GM18873 (cell line): ENCODE measurements at regions not wholly inside any gene's neighbourhood (a gene's known extent, or its start where the extent isn't known, plus 50 kb on each side); places are given as distances from the start of the nearest gene placed in this dataset.
"Not testable (repeated sequence)": the region's sequence is repeated elsewhere in the genome, so short reads cannot be mapped to it uniquely, and the experiment has no call there.

Experiments
- ATAC-seq: cut with Tn5 transposase; IDR thresholded peaks from one replicate; pipeline ENCODE4 v1.9.1; 2021; ENCODE audit warnings: mild to moderate bottlenecking, moderate library complexity, moderate number of reproducible peaks; ENCODE audit not compliant: unreplicated experiment, low FRiP score

DNA sequence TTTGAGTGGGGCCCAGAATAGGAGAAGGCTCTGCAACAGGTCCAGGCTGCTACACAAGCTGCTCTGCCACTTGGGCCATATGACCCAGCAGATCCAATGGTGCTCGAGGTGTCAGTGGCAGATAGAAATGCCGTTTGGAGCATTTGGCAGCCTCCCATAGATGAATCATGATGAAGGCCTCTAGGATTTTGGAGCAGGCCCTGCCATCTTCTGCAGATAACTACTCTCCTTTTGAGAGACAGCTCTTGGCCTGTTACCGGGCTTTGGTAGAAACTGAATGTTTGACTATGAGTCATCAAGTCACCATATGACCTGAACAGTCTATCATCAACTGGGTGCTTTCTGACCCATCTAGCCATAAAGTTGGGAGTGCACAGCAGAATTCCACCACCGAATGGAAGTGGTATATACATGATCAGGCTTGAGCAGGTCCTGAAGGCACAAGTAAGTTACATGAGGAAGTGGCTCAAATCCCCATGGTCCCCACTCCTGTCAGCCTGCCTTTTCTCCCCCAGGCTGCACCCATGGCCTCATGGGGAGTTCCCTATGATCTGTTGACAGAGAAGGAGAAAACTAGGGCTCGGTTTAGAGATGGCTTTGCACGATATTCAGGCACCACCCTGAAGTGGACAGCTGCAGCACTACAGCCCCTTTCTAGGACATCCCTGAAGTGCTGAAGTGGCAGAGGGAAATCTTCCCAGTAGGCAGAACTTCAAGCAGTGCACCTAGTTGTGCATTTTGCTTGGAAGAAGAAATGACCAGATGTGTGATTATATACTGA lies 971.4 kb downstream of the MCTP2 start:
- ATAC-seq = no peak

DNA sequence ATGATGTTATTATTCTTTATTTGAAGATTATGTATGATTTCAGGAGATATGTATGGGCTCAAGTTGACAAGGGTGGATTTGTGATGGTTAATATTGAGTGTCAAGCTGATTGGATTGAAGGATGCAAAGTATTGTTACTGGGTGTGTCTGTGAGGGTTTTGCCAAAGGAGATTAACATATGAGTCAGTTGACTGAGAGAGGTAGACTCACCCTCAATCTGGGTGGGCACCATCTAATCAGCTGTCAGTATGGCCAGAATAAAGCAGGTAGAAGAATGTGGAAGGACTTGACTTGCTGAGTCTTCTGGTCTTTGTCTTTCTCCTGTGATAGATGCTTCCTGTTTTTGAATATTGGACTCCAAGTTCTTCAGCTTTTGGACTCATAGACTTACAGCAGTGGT lies 973.7 kb downstream of the MCTP2 start:
- no peak for ATAC-seq

DNA sequence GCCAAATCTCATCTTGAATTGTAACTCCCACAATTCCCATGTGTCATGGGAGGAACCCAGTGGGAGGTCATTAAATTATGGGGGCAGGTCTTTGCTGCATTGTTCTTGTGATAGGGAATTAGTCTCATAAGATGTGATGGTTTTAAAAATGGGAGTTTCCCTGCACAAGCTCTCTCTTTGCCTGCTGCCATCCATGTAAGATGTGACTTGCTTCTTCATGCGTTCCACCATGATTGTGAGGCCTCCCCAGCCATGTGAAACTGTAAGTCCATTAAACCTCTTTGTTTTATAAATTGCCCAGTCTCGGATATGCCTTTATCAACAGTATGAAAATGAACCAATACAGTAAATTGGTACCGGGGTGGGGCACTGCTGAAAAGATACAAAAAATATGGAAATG lies 974.5 kb downstream of the MCTP2 start:
- not testable (repeated sequence) for ATAC-seq

DNA sequence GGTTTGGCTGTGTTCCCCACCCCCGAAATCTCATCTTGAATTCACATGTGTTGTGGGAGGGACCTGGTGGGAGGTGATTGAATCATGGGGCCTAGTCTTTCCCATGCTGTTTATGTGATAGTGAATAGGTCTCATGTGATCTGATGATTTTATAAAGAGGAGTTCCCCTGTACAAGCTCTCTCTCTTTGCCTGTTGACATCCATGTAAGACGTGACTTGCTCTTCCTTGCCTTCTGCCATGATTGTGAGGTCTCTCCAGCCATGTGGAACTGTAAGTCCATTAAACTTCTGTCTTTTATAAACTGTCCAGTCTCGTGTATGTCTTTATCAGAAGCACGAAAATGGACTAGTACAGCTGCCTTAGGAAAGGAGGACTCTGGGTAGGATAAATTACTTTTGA lies 976.7 kb downstream of the MCTP2 start:
- no peak for ATAC-seq

DNA sequence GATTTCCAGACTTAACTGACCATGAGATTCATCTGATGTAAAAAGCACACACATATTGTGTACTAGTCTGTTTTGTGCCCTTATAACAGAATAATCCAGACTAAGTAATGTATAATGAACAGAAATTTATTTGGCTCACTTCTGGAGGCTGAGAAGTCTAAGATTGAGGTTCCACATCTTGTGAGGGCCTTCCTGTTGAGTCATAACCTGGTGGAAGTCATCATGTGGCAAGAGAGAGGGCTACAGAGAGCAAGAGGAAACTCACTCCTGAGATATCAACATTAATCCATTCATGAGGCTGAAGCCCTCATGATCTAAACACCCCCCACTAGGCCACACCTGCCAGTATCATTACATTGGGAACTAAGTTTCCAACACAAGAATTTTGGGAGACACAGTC lies 977.6 kb downstream of the MCTP2 start:
- ATAC-seq = no peak

DNA sequence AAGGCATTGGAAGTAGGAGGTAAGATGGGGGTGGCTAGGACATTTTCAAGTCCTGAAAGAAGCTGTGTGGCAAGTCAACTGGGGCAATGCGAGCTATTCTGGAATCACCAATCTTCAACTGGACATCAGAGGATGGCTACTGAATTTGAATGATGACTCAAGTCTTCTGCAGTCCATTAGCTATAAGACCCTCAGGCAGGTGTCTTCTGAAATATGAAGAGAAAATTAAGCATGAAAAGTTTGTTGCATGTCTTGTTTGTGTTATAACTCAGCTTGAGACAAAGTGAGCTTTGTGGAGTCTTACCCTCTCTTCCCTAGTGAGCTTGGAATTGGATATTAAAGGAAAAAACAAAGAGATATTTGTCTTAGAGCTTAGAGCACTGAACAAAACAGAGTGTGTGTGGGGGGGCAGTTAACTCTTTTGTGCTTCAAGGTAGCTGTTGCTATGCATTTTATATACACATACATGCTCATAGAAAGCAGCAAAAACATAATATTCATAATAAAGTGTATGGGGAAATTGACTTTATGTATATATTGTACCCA lies 979.1 kb downstream of the MCTP2 start:
- no peak for ATAC-seq

DNA sequence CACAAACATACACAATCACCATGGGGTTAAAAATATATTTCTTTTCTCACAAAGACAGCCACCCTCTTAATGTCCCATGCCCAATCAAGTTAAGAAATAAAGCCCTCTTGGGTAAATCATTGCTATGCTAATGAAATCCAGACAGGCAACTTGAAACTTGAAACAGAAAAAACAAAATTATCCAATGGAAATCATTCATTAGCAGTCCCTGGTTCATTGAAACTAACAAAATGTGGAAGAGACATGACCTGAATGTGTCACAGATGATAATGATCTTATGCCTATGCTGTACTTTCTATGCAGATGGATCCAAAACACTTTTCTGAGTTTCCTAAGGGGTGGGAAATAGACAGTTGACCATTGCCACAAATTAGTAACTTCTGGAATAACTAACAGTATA lies 983.7 kb downstream of the MCTP2 start:
- no peak for ATAC-seq

DNA sequence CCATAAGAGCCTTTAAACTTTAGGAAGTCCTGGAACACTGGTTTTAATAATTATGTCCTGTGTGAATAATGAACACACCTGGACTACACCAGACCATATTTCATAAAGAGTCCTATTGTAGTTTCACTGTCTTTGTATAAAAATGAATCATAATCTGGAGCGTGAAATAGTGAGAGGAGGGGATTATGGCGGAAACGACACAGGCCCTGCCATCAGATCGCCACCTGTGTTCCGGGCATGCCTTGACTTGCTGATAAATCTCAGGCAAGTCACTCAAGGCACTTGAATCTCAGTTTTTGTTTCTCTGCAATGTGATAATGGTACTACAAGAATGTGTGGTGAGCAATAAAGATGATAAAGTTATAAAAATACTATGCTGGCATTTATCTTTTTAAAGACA lies 995.5 kb downstream of the MCTP2 start:
- no peak for ATAC-seq

DNA sequence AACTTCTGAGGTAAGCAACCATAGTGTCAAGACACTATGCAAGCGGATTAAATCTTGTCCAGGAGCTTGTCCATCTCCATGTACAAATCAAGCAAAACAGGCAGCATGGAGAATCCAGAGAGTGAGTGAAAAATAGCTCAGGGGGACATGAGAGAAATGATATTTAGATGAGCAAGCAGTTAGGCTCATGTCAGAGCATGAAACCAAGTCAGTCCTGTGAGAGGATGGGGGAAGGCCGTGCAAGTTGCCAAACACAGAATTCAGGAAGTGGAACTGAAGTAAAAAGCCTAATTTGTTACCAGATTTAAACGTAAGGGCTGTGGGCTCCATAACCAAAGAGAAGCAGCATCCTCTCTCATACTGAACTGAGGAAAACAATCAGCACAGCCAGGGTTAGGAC lies 995.9 kb downstream of the MCTP2 start:
- ATAC-seq = no peak

DNA sequence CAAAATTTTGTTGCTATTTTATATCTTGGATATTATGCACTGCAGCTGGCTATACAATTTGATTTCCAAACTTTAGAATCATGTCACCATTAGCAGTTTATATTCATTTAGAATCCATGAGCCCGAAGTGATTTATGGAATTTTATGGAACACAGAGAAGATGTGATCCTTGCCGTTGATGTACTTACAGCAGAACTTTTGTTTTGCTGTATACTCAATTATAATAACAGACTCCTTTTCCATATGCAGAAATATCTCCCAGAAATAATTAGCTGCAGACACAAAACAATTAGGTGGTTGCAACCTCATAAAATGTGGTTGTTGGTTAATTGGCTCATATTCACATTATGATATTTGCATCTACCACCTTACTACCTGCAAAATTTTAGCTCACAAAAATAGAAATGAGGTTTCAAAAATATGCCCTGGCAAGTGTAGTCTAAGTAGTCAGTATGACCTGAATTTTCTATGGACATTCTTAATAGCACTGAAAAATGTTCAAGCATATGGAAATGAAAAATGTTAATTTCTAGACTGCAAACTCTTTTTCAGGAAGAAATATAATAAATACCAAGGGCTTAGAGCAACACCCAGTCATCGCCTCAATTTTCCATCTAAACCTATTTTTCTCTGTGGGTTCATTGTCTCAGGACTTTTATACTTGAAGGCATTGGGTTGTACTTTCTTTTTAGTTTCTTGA lies 997.6 kb downstream of the MCTP2 start:
- ATAC-seq = no peak

DNA sequence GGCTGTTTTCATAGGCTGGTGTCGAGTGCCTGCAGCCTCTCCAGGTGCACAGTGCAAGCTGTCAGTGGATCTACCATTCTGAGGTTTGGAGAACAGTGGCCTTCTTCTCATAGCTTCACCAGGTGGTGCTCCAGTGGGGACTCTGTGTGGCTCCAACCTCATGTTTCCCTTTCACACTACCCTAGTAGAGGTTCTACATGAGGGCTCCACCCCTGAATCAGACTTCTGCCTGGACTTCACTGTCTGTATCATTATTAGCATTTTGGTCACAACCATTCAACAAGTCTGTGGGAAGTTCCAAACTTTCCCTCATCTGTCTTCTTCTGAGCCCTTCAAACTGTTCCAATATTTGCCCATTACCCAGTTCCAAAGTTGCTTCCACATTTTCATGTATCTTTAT lies 1003.7 kb downstream of the MCTP2 start:
- ATAC-seq = no peak

DNA sequence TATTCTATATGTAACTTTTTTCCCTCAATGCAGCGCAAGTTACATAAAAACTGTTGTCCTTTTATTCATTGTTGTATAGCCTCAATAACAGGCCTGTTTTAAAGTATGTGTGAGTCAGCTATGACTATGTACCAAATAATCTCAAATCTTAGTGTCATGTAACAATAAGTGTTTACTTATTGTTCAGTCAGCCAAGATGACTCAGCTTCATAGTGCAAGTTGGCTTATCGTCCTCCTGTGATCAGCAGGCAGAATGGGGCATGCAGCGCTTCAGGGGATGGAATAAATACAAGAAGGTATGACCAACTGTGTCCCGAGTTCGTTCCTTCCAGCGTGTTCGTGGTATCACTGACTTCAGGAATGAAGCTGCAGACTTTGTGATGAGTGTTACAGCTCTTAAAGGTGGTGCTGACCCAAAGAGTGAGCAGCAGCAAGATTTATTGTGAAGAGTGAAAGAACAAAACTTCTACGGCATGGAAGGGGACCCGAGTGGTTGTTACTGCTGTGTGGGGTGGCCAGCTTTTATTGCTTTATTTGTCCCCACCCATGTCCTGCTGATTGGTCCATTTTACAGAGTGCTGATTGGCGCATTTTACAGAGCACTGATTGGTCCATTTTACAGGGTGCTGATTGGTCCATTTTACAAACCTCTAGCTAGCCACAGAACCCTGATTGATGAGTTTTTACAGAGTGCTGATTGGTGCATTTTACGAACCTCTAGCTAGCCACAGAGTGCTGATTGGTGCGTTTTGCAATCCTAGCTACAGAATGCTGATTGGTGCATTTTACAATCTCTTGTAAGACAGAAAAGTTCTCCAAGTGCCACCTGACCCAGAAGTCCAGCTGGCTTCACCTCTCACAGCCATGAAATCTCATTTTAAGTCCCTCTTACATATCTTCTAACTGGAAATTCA lies 1016.0 kb downstream of the MCTP2 start:
- ATAC-seq = no peak

DNA sequence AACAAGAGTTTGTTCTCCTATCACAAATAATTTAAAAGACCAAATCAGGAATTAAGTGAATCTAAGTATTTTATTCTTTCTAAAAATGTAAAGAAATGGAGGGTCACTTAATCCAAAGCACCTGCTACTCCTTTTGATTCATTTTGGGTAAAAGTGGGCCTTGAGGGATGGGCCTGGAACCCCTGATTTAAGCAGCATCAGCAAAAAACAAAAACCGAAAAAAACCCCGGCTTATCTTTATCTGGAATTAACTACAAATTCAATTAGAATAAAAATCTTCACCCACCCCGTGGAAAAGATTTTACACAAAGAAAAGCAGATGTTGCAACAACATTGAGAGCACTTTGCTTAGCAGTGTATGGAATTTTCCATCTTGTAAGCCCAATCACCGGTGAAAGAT lies 1018.2 kb downstream of the MCTP2 start:
- ATAC-seq = no peak

DNA sequence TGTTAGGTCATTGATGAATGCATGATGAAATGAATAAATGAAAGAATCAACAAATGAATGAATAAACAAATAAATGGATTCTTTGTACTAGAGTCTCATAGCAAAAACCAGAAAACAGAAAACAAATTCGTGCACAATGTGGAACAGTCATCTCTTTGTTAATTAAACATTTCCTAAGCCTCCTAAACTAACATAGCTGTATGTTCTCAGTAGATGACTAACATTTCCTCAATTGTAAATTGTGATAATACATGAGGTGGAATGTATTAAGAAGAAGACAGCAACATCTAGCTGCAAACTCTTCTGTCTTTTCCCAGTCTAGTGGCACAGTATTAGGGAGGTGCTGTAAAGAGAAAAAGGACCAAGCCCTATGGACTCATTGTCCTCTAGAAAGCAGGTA lies 1021.0 kb downstream of the MCTP2 start:
- no peak for ATAC-seq

DNA sequence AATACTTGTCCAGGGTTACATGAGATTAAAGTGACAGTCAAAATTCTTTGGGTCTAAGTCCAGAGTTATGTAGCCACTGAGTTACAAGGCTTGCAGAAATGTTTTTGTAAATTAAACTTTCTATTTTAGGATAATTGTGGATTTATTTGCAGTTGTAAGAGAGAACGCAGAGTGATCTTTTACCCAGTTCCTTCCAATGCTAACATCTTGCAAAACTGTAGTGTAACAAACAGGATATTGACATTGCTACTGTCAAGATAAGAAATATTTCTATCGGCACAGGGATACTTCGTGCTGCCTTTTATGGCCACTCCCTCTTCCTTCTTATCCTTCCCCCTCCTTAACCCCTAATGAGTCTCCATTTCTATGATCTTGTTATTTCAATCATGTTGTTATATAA lies 1022.9 kb downstream of the MCTP2 start:
- no peak for ATAC-seq

DNA sequence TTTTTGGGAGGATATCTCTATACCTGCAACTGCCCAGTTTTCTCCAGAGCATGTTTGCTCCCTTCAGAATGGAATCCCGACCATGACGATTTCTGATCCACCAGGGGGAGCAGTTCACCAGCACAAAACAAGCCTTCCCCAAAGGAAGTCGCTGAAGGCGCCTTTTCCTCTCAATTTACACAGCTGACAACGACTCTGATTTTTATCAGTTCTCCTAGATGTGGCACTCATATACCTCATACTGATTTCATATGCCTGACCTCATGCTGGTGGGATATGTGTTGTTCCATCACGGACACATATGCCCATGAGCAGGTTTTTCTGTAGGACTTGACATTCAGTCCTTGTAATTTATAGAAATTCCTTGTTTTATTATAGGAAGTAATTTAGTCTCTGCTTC lies 1028.2 kb downstream of the MCTP2 start:
- ATAC-seq = no peak

DNA sequence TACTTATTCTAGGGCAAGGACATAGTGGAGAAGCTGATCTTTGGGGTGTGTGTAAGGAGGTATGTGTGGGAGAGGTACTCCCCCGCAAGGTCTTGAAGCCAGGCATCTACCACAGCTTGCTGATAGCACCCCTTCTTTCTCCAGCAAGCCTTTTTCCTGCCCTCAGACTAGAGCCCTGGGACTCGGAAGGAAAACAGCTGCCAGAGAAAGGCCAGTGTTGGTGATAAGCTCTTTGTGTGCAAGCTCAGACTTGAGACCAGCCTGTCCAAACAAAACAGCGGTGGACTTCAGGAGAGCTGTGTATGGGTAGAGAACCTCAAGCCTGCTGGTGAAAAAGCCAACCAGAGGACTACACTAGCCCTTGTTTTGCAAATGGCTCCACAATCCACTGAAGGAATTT lies 1028.6 kb downstream of the MCTP2 start:
- ATAC-seq = no peak

DNA sequence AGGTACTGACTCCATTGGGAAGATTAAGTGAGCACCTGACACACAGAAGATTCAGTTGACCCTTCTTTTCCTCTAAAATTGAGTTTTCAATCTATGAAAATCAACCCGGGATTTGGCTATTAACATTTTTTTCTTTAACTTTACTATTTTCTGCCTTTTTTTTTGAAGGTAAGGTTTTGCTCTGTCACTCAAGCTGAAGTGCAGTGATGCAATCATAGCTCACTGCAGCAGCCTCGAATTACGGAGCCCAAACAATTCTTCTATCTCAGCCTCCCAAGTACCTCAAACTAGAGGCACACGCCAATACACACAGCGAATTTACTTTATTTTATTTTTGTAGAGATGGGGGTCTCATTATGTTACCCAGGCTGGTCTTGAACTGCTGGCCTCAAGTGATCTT lies 1029.5 kb downstream of the MCTP2 start:
- no peak for ATAC-seq

DNA sequence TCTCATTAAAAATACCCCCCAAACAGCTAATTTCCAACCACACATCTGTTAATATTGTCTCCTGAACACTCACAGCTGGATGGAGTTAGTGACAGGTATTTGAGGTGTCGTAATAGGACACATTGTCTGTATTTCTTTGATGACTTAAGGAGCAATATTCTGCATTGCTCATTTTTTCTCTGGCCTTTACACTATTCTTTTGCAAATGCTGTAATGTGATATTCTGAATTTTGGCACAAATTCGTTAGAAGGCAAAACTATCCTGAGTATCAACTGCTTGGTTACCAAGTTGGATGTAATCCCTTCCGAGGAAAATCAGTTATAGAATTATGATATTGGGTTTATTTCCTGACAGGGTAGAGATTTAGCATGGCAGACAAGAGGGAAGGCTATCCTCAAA lies 1030.2 kb downstream of the MCTP2 start:
- ATAC-seq = no peak

DNA sequence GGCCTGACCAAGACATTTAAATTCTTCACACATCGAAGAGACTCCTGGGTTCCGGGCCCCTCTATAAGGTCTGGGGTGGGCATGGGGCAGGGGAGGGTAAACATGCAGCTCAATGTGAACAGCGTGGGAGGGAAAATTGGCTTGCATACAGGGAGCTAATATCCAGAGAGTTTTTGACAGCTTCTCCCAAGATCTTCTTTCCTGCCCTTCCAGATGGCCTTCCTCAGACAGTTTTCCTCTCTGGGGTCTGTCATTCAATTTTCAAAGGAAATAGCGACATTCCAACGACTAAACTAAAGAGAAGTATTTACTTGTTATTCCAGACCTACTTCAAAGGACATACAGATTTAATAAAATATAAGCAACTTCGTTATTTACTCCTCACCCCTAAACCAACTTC lies 1030.6 kb downstream of the MCTP2 start:
- ATAC-seq = no peak
